ENCODE measurements at regions not wholly inside any gene's neighbourhood (a gene's known extent, or its start where the extent isn't known, plus 50 kb on each side); places are given as distances from the start of the nearest gene placed in this dataset.
"Not testable (repeated sequence)": the region's sequence is repeated elsewhere in the genome, so short reads cannot be mapped to it uniquely, and the experiment has no call there.

DNA sequence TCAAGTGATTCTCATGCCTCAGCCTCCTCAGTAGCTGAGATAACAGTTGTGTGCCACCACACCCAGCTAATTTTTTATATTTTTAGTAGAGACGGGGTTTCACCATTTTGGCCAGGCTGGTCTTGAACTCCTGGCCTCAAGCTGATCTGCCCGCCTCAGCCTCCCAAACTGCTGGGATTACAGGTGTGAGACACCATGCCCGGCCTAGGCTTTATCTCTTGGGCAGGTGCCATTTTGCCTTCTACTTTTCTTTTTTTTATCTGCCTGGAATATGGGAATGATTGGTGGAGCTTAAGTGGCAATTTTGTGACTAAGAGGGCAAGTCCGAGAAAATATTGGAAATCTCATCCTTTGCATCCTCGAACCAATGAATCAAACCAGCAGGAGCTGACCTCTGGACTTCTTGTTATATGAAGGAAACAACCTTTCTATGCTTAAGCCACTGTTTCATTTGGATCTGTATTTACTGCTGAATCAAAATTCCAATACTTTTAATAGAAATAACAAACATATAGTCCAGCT lies 128.9 kb upstream of the ZNF217 start:
- Histone ChIP-seq H3K4me3 (no peak overlapping the region), H3K27me3 (no peaks in the 10 kb centered on the region), H3K27ac (no peak overlapping the region), H3K4me1 (ENCODE audit: low read depth) (no peaks in the 10 kb centered on the region), H3K36me3 (no peaks in the 10 kb centered on the region), H3K9me3 (ENCODE audit: low read depth) (no peaks in the 10 kb centered on the region)
- no peak for DNase-seq (ENCODE audit: low read depth in 1 of 2, low spot score in 1 of 2)
- TF ChIP-seq CTCF (IDR thresholded peaks at IDR 0.05; ENCODE audit: low read depth, low read length) = no peak

GRCh38 chr20:53721445-53721963 lies 127.9 kb upstream of the ZNF217 start:
- not testable (repeated sequence) for H3K4me1 ChIP-seq (ENCODE audit: low read depth); H3K4me3 ChIP-seq; DNase-seq (ENCODE audit: low read depth in 1 of 2, low spot score in 1 of 2); H3K27ac ChIP-seq; H3K27me3 ChIP-seq; H3K36me3 ChIP-seq; H3K9me3 ChIP-seq (ENCODE audit: low read depth)

DNA sequence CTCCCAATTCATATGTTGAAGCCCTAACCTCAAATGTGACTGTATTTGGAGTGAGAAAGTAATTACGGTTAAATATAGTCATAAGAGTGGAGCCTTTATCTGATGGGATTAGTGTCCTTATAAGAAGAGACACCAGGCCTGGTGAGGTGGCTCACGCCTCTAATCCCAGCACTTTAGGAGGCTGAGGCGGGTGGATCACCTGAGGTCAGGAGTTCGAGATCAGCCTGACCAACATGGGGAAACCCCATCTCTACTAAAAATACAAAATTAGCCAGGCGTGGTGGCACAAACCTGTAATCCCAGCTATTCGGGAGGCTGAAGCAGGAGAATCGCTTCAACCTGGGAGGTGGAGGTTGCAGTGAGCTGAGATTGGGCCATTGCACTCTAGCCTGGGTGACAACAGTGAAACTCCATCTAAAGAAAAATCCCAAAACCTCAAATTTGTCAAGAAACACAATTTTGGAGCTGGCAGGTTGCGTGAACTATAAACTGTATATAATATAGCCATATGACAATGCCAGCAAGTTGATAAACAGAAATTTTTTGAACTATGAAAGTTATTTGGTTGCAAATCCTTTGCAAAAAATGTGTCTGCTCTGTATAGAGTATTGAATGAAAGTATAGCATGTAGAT lies 125.6 kb upstream of the ZNF217 start:
- H3K4me3 ChIP-seq; H3K36me3 ChIP-seq; DNase-seq (ENCODE audit: low read depth in 1 of 2, low spot score in 1 of 2); H3K27me3 ChIP-seq; H3K4me1 ChIP-seq (ENCODE audit: low read depth); H3K9me3 ChIP-seq (ENCODE audit: low read depth); H3K27ac ChIP-seq: not testable (repeated sequence)

DNA sequence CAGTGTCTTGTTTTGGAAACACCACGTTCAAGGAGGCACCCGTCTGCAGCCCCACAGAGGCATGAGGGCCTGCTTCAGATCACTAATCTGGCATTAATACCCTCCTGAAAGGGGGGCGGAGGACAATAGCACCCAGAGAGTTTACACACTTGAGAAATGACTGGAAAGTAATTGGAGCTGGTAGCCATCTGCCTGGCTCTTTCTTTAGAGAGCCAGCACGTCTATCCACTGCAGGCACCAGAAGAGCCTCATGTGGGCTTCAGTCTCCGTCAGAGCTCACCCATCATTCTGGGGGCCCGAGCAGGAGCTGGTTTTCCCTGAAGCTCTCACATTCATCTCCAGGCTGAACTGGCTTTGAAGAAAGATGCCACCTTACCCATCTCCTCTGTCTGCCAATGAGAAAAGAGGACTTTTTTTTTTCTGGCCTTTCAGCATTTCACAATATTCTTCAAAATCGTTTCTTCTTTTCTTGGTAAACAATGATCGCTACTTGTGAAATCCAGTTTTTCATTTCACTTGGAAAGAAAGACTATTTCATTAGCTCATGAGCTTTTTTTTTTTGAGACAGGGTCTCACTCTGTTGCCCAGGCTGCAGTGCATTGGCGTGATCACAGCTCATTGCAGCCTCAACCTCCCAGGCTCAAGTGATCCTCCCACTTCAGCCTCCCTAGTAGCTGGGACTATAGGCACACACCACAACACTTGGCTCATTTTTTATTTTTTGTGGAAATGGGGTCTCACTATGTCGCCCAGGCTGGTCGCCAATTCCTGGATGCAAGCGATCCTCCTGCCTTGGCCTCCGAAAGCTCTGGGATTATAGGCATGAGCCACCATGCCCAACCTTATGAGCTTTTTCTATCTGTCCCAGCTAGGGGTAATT lies 124.7 kb upstream of the ZNF217 start:
- TF ChIP-seq CTCF (IDR thresholded peaks at IDR 0.05; ENCODE audit: low read depth, low read length) = no peak
- no peak overlapping the region for H3K27ac ChIP-seq
- H3K27me3 ChIP-seq = no peaks in the 10 kb centered on the region
- H3K4me3 ChIP-seq = no peak overlapping the region
- no peaks in the 10 kb centered on the region for H3K4me1 ChIP-seq (ENCODE audit: low read depth)
- no peak for DNase-seq (ENCODE audit: low read depth in 1 of 2, low spot score in 1 of 2)
- H3K9me3 ChIP-seq (ENCODE audit: low read depth) = no peaks in the 10 kb centered on the region
- no peaks in the 10 kb centered on the region for H3K36me3 ChIP-seq

GRCh38 chr20:53716395-53716794 lies 122.8 kb upstream of the ZNF217 start:
- Histone ChIP-seq H3K4me3 (no peak overlapping the region), H3K27ac (no peak overlapping the region), H3K4me1 (ENCODE audit: low read depth) (no peaks in the 10 kb centered on the region), H3K27me3 (no peaks in the 10 kb centered on the region), H3K36me3 (no peaks in the 10 kb centered on the region), H3K9me3 (ENCODE audit: low read depth) (no peaks in the 10 kb centered on the region)
- no peak for DNase-seq (ENCODE audit: low read depth in 1 of 2, low spot score in 1 of 2)
- TF ChIP-seq CTCF (IDR thresholded peaks at IDR 0.05; ENCODE audit: low read depth, low read length) = no peak

GRCh38 chr20:53714524-53714923 lies 120.9 kb upstream of the ZNF217 start:
- Histone ChIP-seq H3K4me1 (ENCODE audit: low read depth) (no peaks in the 10 kb centered on the region), H3K27ac (no peak overlapping the region), H3K36me3 (no peaks in the 10 kb centered on the region), H3K4me3 (no peak overlapping the region), H3K27me3 (no peaks in the 10 kb centered on the region), H3K9me3 (ENCODE audit: low read depth) (no peaks in the 10 kb centered on the region)
- no peak for TF ChIP-seq CTCF (IDR thresholded peaks at IDR 0.05; ENCODE audit: low read depth, low read length)
- DNase-seq (ENCODE audit: low read depth in 1 of 2, low spot score in 1 of 2) = no peak
